ENCODE measurements at regions not wholly inside any gene's neighbourhood (a gene's known extent, or its start where the extent isn't known, plus 50 kb on each side); places are given as distances from the start of the nearest gene placed in this dataset.

GRCh38 chr15:77786956-77787355, 154.2 kb upstream of the LINGO1 start:
- TF ChIP-seq CTCF (conservative IDR thresholded peaks at IDR 0.05 in 1 of 2, IDR thresholded peaks at IDR 0.05 in 1 of 2; ENCODE audit: extremely low read depth in 1 of 2, insufficient read depth in 1 of 2, low read depth in 1 of 2, low read length in 2 of 2) = no peak
- TF ChIP-seq EZH2 (IDR thresholded peaks at IDR 0.05; ENCODE audit: borderline replicate concordance, low read length) = no peak
